Neutrophil (primary cell): ENCODE measurements at regions not wholly inside any gene's neighbourhood (a gene's known extent, or its start where the extent isn't known, plus 50 kb on each side); places are given as distances from the start of the nearest gene placed in this dataset.
A peak's percentile ranks its signal among the peaks of the same experiment; 100 is the strongest.

Source experiments
- H3K27ac ChIP-seq: fragments of 200-600 bp; sonication (generic); 2 replicates; pipeline ENCODE4 v1.5.1; 2016; ENCODE audit warnings: mild to moderate bottlenecking, moderate library complexity
- H3K27me3 ChIP-seq: fragments of 200-600 bp; sonication (generic); 2 replicates; pipeline ENCODE4 v1.6.0; 2016; ENCODE audit warnings: mild to moderate bottlenecking
- H3K36me3 ChIP-seq: fragments of 200-600 bp; sonication (generic); 2 replicates; pipeline ENCODE4 v1.5.1; 2017
- H3K4me1 ChIP-seq, 2 experiments: fragments of 200-600 bp in 1 of 2; sonication (generic) in 1 of 2; 1 replicate in 1 of 2; 2 replicates in 1 of 2; pipeline versions ENCODE4 v1.5.1 to v1.6.1; 2013 to 2016; ENCODE audit warnings: low read depth in 1 of 2, low read length in 1 of 2, mild to moderate bottlenecking in 1 of 2, moderate library complexity in 1 of 2; ENCODE audit not compliant: control insufficient read depth in 1 of 2, insufficient read depth in 1 of 2
- H3K4me3 ChIP-seq, 2 experiments: fragments of 200-600 bp in 1 of 2; sonication (generic) in 1 of 2; 1 replicate in 1 of 2; 2 replicates in 1 of 2; pipeline ENCODE4 v1.5.1; 2013 to 2016; ENCODE audit warnings: low read depth in 1 of 2, low read length in 1 of 2, mild to moderate bottlenecking in 1 of 2, moderate library complexity in 1 of 2
- H3K9me3 ChIP-seq: fragments of 200-600 bp; sonication (generic); 2 replicates; pipeline ENCODE4 v1.5.1; 2016
- CTCF ChIP-seq: fragments of 200-600 bp; sonication (generic); IDR thresholded peaks from 2 replicates; pipeline ENCODE4 v1.5.1; 2016; ENCODE audit warnings: antibody characterized with exemption

- no peak for TF ChIP-seq CTCF
- H3K4me1 ChIP-seq, result peaks cover 10 to 14% of the 10 kb centered on the region in 2 experiments
- H3K36me3 ChIP-seq, result no peaks in the 10 kb centered on the region
- H3K27ac ChIP-seq, result no peak overlapping the region
- no peak overlapping the region for H3K4me3 ChIP-seq
- H3K9me3 ChIP-seq, result no peaks in the 10 kb centered on the region
- peaks cover 30% of the 10 kb centered on the region for H3K27me3 ChIP-seq
Observed at GRCh38 chr9:94033383-94033782, 50.9 kb upstream of the PTPDC1 start.

GRCh38 chr9:94031946-94032345 lies 52.3 kb upstream of the PTPDC1 start:
- Histone ChIP-seq H3K27ac (no peak overlapping the region), H3K27me3 (peaks cover 35% of the 10 kb centered on the region), H3K9me3 (peaks cover 4% of the 10 kb centered on the region), H3K4me1 (peaks cover 10 to 14% of the 10 kb centered on the region in 2 experiments), H3K36me3 (no peaks in the 10 kb centered on the region), H3K4me3 (no peak overlapping the region)
- no peak for TF ChIP-seq CTCF

- Histone ChIP-seq H3K36me3 (no peaks in the 10 kb centered on the region), H3K9me3 (peaks cover 6% of the 10 kb centered on the region), H3K27ac (no peak overlapping the region), H3K4me1 (peaks cover 10 to 14% of the 10 kb centered on the region in 2 experiments), H3K27me3 (peaks cover 36% of the 10 kb centered on the region), H3K4me3 (peak overlapping the region in 1 of 2 experiments; percentile 69)
- TF ChIP-seq CTCF, result no peak
Observed at GRCh38 chr9:94031380-94031779, 52.9 kb upstream of the PTPDC1 start.

- Histone ChIP-seq H3K27me3 (peaks cover 36% of the 10 kb centered on the region), H3K4me3 (peak overlapping the region; percentile 69 to 85), H3K36me3 (no peaks in the 10 kb centered on the region), H3K9me3 (peaks cover 6% of the 10 kb centered on the region), H3K27ac (peak overlapping the region; percentile 41), H3K4me1 (peaks cover 10 to 14% of the 10 kb centered on the region in 2 experiments)
- TF ChIP-seq CTCF, result no peak
Observed at GRCh38 chr9:94030318-94031179, 53.7 kb upstream of the PTPDC1 start.

- peak overlapping the region; percentile 41 for H3K27ac ChIP-seq
- peaks cover 10 to 14% of the 10 kb centered on the region in 2 experiments for H3K4me1 ChIP-seq
- no peak for TF ChIP-seq CTCF
- H3K9me3 ChIP-seq, result peaks cover 6% of the 10 kb centered on the region
- peak overlapping the region; percentile 69 to 85 for H3K4me3 ChIP-seq
- H3K27me3 ChIP-seq, result peaks cover 36% of the 10 kb centered on the region
- no peaks in the 10 kb centered on the region for H3K36me3 ChIP-seq
Observed at GRCh38 chr9:94029932-94030317, 54.3 kb upstream of the PTPDC1 start.
